GM19193 (cell line): ENCODE measurements at regions not wholly inside any gene's neighbourhood (a gene's known extent, or its start where the extent isn't known, plus 50 kb on each side); places are given as distances from the start of the nearest gene placed in this dataset.

ENCODE experiments used
- POLR2A ChIP-seq: IDR thresholded peaks from 4 replicates; pipeline ENCODE4 v1.6.1; 2011; ENCODE audit not compliant: insufficient read depth, insufficient read length; ENCODE audit errors: extremely low read depth

- TF ChIP-seq POLR2A: no peak
Measured at GRCh38 chr12:128059621-128060370, 207.2 kb upstream of the TMEM132C start.

GRCh38 chr12:128068211-128068610 lies 198.8 kb upstream of the TMEM132C start:
- TF ChIP-seq POLR2A: no peak

DNA sequence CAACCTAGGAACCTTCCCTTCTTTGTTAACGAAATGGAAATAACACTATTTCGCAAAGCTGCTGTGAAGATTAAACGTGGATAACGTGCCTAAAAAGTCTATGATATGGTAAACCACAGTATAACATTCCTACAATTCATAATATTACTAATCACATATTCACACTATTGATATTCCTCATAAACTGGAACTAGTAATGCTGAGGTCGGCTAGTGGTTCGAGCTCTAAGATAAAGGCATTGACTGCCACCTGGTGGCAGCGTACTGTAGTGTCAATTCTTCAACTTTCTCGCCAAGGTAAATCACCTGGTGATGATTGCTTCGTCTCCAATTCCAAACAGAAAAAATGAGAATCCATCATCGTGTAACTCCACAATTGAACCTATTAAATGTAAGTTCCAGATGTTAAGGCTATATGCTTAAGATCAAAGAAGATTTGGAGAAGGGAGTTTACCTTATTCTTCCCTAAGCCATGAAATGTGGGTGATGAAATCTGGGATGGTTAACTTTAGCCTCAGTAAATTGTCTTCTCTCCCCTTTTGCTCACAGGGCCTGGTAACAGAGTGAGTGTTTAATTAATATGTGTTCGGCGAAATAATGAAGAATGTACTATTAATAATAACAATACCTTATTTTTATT lies 197.5 kb upstream of the TMEM132C start:
- no peak for TF ChIP-seq POLR2A

DNA sequence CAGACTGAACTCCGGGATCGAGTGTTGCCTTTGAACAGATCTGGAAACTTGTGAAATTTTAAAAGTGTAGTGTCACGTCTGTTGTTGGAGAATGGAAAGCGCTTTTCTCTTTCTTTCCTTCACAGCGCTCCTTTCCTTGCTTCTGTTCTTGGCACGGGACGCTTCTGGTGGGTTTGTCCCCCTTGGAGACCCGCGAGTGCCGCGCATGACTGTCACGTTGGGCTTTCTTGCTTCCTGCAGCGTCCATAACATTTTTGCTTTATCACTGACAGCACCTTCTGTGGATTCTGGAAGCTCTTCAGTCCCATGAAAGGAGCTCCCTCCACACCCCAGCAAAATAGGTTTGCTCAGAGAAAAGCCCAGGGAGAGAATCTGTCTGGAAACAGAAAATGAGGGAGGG lies 193.0 kb upstream of the TMEM132C start:
- no peak for TF ChIP-seq POLR2A

- no peak for TF ChIP-seq POLR2A
Measured at GRCh38 chr12:128075332-128075731, 191.6 kb upstream of the TMEM132C start.

DNA sequence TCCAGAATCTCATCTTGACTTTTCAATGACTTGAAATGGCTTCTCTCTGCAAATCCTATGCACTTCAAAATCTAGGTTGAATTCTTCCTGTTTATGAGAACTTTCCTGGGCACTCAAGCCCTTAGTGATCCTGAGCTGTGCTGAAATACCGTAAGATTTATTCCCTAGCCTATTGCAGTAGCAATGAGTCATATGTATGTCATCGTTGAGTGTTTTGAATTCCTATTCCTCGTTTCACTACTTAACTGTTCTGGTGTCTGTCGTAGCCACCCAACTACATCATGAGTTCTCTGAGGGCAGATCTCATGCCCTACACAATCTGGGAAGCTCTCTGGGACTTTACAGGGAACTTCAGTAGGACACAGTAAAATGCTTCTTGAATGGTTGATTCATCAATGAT lies 190.8 kb upstream of the TMEM132C start:
- TF ChIP-seq POLR2A: no peak

GRCh38 chr12:128077211-128077916 lies 189.6 kb upstream of the TMEM132C start:
- no peak for TF ChIP-seq POLR2A

DNA sequence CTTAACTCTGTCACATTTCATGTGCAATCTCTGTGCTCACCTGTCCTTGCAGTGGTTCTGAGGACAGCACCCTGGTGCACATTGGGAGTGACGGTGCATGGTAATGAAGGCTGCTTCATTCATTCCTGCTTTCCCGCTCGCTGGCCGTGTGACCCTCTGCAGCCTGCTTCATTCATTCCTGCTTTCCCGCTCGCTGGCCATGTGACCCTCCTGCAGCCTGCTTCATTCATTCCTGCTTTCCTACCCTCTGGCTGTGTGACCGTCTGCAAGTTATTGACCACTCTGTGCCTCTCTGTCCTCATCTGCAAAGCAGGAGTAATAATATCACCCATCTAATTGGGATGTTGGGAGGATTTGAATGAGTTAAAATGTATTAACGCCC lies 189.1 kb upstream of the TMEM132C start:
- TF ChIP-seq POLR2A: no peak

DNA sequence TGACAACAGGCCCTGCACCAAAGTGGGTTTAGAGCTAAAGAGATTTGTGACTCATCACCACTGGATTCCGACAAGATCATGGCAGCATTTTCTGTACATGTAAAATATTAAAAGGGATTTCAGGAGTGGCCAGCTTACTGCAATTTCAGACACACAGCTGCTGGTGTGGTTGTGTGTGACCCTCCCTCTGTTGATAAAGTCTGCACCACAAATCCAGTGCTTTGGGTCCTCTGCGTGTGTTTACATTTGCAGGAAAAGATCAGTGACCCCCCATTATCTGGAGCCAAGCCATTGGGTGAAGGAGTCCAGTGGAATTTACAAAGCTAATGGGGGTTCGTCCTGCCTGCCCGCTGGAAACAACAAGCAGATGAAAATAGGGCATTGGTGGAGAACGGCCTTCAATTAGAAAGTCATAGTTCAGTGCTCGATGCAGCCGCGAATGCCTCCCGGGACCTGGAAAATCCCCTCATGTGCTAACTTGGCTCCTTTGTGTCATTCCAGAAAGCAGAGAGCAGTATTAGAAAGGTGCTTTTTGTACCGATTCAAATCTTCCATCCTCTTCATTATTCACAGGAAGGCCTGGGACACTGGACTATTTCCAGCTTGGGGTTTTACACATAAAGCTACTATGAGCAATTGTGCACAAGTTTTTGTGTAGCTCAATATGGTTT lies 188.5 kb upstream of the TMEM132C start:
- TF ChIP-seq POLR2A: no peak

- TF ChIP-seq POLR2A: no peak
Measured at GRCh38 chr12:128079446-128079845, 187.5 kb upstream of the TMEM132C start.

- TF ChIP-seq POLR2A: no peak
Measured at GRCh38 chr12:128083132-128083729, 183.7 kb upstream of the TMEM132C start.

DNA sequence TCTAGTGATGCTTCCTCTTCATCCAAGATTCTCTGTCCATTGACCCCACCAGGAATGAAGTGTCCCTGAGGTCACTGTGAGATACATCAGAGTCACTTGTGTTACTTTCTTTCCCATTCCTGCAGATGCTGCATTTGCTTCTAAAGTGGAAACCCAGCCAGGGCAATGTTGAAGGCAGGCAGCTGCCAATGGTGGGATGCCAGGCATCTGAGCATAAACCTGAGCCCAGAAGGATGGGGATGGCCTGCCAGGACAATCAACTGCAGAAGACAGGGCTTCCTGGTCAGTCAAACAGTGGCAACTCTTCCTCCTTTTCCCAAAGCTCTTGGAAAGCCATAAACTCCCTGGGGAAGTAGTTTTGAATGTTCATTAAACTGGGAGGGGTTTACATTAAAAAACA lies 178.0 kb upstream of the TMEM132C start:
- TF ChIP-seq POLR2A: no peak

DNA sequence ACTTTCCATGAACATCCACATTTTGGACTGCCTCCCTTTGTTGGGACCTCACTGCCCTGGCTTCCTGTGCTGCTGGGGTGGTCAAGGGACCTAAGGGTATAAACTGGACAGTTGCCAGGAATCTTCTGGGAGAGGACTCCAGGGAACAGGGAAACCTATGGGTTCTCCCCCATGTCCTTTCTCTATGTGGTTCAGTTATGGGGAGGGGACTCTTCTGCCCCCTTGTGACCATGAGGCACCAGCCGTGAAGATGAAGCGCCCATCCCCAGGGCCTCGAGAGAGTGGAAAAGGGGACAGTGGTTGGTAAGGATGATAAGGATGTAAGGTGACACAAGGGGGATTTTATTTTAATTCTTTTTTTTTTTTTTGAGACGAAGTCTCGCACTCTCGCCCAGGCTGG lies 177.0 kb upstream of the TMEM132C start:
- no peak for TF ChIP-seq POLR2A

DNA sequence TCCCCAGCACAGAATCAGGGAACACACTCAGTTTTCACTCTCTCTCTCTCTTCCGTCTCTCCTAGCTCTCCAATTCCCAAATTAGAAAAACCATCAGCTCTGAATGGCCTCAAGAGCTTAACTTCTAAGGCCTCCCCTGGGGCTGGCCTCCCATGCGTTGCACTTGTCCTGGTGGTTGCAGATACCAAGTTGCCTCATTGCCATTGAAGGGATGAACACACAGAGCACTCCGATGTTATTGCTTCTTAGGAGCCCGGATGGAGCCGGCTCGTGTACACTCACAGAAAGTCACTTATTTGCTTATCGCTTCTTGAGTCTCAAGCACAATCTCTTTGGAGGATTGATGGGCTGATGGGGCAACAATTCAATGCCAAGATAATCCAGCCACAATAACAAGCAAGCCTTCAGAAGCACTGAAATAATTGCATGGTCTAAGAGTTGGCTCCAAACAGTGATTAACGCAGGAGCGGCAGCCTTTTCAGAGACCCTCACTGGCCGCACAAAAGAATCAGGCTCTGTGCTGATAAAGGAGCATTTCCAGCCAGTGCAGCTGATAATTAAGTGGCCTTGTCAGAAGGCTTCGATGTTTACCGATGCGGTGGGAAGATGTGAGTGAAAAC lies 175.8 kb upstream of the TMEM132C start:
- TF ChIP-seq POLR2A: no peak

- no peak for TF ChIP-seq POLR2A
Measured at GRCh38 chr12:128091951-128092382, 175.0 kb upstream of the TMEM132C start.

DNA sequence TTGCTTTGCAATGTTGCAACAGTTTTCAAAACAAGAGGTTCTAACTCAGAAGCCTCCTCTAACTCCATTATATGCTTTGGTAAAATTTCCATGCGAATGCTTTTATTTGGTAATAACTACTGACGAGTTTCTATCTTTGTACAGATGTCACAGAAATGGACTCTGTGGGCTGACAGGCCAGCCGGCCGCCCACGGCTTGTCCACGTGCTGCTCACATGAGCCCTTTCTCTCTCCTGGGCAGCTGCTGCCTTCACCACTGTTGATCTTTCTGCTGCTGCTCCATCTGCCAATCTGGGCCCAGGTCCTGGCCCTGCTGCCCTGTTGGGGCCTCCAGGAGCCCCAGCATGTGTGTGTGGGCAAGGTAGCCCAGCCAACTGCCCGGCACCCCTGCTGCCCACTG lies 168.2 kb upstream of the TMEM132C start:
- TF ChIP-seq POLR2A: no peak
